Chondrocyte (in vitro differentiated cells): ENCODE measurements at regions not wholly inside any gene's neighbourhood (a gene's known extent, or its start where the extent isn't known, plus 50 kb on each side); places are given as distances from the start of the nearest gene placed in this dataset.

Source experiments
- DNase-seq: peaks from one replicate; pipeline ENCODE4 v3.0.0; 2021; ENCODE audit warnings: mixed read lengths, low spot score
- H3K27ac Mint-ChIP-seq: one replicate; pipeline ENCODE4 v1.8.0; 2021; ENCODE audit warnings: mild to moderate bottlenecking, moderate library complexity, mixed read lengths; ENCODE audit not compliant: unreplicated experiment
- H3K27me3 Mint-ChIP-seq: 2 replicates; pipeline ENCODE4 v1.8.0; 2021; ENCODE audit warnings: low read depth, mixed read lengths
- H3K36me3 Mint-ChIP-seq: 2 replicates; pipeline ENCODE4 v1.8.0; 2021; ENCODE audit warnings: low read depth, mixed read lengths
- H3K4me1 Mint-ChIP-seq: 2 replicates; pipeline ENCODE4 v1.8.0; 2021; ENCODE audit warnings: low read depth, mild to moderate bottlenecking, mixed read lengths
- H3K4me3 Mint-ChIP-seq: one replicate; pipeline ENCODE4 v1.8.0; 2021; ENCODE audit warnings: mild to moderate bottlenecking, moderate library complexity, mixed read lengths; ENCODE audit not compliant: unreplicated experiment
- H3K9me3 Mint-ChIP-seq: 2 replicates; pipeline ENCODE4 v1.8.0; 2021; ENCODE audit warnings: low read depth, mixed read lengths
- TF ChIP-seq, protein P1 (sequence below): fragments of 200-600 bp; sonication (generic); IDR thresholded peaks from 2 replicates; pipeline ENCODE4 v1.5.0; 2021; ENCODE audit warnings: antibody characterized with exemption, mild to moderate bottlenecking, moderate library complexity

DNA sequence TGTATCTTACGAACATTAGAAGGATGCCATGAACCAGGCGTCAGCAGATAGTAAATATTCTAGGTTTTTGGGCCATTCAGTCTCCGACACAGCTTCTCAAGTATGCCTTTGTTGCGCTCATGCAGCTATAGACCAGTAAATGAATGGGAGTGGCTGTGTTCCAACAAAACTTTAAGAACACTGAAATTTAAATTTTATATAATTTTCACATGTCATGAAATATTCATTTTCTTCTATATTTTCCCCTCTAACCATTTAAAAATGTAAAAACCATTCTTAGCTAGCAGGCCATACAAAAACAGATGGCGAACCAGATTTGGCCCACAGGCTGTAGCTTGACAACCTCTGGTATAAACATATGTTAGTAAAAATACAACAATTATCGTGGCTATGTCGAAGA lies 151.8 kb upstream of the KIT start:
- H3K27me3 Mint-ChIP-seq = no peaks in the 10 kb centered on the region
- no peak overlapping the region for H3K27ac Mint-ChIP-seq
- no peak for DNase-seq
- H3K4me1 Mint-ChIP-seq = peaks cover 1% of the 10 kb centered on the region
- H3K9me3 Mint-ChIP-seq = peaks cover 7% of the 10 kb centered on the region
- TF ChIP-seq, protein P1, sequence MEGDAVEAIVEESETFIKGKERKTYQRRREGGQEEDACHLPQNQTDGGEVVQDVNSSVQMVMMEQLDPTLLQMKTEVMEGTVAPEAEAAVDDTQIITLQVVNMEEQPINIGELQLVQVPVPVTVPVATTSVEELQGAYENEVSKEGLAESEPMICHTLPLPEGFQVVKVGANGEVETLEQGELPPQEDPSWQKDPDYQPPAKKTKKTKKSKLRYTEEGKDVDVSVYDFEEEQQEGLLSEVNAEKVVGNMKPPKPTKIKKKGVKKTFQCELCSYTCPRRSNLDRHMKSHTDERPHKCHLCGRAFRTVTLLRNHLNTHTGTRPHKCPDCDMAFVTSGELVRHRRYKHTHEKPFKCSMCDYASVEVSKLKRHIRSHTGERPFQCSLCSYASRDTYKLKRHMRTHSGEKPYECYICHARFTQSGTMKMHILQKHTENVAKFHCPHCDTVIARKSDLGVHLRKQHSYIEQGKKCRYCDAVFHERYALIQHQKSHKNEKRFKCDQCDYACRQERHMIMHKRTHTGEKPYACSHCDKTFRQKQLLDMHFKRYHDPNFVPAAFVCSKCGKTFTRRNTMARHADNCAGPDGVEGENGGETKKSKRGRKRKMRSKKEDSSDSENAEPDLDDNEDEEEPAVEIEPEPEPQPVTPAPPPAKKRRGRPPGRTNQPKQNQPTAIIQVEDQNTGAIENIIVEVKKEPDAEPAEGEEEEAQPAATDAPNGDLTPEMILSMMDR = no peak
- no peak overlapping the region for H3K4me3 Mint-ChIP-seq
- peaks cover 2% of the 10 kb centered on the region for H3K36me3 Mint-ChIP-seq

DNA sequence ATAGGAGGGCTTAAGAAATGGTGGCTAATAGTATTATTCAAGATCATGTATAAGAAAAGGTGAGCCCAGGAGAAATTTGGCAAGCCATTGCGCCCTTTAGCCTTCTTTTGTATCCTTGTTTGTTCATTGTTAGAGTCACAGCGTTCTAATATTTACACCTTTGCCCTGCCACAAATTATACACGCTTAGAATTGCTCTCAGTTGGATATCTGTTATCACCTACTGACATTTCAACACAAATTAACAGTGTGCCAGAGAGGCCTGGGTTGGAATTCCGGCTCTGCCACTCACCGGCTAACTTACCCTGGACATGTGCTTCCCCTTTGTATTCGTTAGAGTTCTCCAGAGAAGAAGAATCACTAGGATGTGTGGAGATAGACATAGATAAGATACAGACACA lies 148.7 kb upstream of the KIT start:
- Mint-ChIP-seq H3K27ac (no peak overlapping the region), H3K4me3 (no peak overlapping the region), H3K36me3 (peaks cover 2% of the 10 kb centered on the region), H3K4me1 (peaks cover 11% of the 10 kb centered on the region), H3K9me3 (peaks cover 10% of the 10 kb centered on the region), H3K27me3 (no peaks in the 10 kb centered on the region)
- DNase-seq = no peak
- TF ChIP-seq, protein P1 = no peak

DNA sequence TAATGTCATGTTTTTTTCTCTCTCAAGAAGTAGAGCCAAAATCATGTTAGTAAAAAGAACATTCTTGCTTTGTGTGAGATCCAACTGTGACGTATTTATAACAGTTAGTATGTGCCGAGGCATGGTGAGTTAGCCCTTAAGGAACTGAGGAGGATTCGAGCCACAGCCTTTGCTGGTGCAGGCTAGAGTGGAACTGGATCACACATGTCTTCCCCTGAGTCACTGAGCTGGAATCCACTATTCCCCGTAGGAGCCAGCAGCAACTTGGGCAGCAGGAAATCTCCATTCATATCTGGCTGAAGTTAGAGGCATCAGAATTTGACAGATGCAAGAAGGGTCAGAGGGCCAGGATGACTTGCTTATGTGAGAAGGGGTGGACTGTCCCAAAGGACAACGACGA lies 144.6 kb upstream of the KIT start:
- H3K36me3 Mint-ChIP-seq = no peaks in the 10 kb centered on the region
- H3K27ac Mint-ChIP-seq = peak overlapping the region; percentile 83
- H3K4me1 Mint-ChIP-seq = peaks cover 11% of the 10 kb centered on the region
- H3K27me3 Mint-ChIP-seq = no peaks in the 10 kb centered on the region
- peaks cover 3% of the 10 kb centered on the region for H3K9me3 Mint-ChIP-seq
- DNase-seq = no peak
- H3K4me3 Mint-ChIP-seq = no peak overlapping the region
- TF ChIP-seq, protein P1 = no peak

DNA sequence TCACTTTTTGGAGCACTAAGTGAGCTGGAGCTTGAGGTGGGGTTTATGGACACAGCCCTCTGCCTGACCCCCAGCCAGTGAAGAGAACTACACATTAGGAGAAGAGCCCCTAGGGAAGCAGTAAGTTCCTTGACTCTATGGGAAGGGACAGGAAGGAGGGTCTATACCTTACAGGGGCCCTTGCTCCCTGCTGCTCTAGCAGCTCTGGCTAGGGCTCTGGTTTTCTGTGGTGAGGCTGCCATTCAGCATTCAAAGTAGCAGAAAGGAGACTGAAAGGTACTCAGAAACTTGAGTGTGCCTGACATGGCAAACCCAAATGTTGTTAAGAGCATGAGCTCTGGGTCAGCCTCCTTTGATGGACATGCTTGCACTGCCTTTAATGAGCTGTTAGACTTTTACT lies 144.0 kb upstream of the KIT start:
- H3K27me3 Mint-ChIP-seq = no peaks in the 10 kb centered on the region
- no peak overlapping the region for H3K4me3 Mint-ChIP-seq
- H3K27ac Mint-ChIP-seq = no peak overlapping the region
- peaks cover 3% of the 10 kb centered on the region for H3K9me3 Mint-ChIP-seq
- peaks cover 11% of the 10 kb centered on the region for H3K4me1 Mint-ChIP-seq
- DNase-seq = no peak
- TF ChIP-seq, protein P1 = no peak
- no peaks in the 10 kb centered on the region for H3K36me3 Mint-ChIP-seq

DNA sequence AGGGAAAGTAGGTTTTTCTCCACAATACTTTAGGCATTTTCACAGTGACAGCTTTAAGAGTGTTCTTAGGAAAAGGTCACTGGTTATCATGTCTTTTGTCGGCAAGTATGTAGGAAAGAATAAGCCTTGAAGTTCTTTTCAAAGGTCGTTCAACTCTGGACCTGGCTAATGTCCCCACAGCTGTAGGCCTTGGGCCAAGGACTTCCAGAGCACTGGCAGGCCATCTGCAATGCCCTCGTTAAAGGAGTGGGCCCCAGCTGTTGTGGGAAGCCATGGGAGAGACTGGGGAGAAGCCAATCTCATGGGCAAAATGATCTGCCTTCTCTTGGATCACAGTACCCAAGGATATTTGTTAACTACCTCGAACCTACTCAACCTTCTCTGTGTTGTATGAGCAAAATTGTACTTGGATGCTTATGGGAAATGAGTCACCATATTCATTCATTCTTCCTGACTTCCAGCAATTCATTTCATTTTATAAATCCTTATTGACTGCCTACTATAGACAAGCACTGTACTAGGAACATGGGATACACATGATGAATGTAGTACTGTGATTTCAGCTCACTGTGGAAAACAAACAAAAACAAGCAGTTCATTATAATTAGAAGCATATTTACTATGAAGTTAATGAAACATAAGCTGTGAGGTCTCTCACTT lies 141.1 kb upstream of the KIT start:
- TF ChIP-seq, protein P1 = no peak
- DNase-seq = no peak
- H3K27ac Mint-ChIP-seq = no peak overlapping the region

More for the DNA sequence above, 141.1 kb upstream of the KIT start:
- no peaks in the 10 kb centered on the region for H3K27me3 Mint-ChIP-seq
- H3K4me3 Mint-ChIP-seq = no peak overlapping the region
- no peaks in the 10 kb centered on the region for H3K36me3 Mint-ChIP-seq
- peaks cover 3% of the 10 kb centered on the region for H3K9me3 Mint-ChIP-seq
- H3K4me1 Mint-ChIP-seq = peaks cover 11% of the 10 kb centered on the region
